Thoracic aorta (tissue), 2 donors: ENCODE measurements at regions not wholly inside any gene's neighbourhood (a gene's known extent, or its start where the extent isn't known, plus 50 kb on each side); places are given as distances from the start of the nearest gene placed in this dataset.

Experiments
- ATAC-seq: fragments of 150-250 bp; one replicate; pipeline ENCODE4 v1.8.0; 2017; ENCODE audit warnings: low read depth; ENCODE audit not compliant: insufficient number of reproducible peaks, low FRiP score
- DNase-seq: peaks from one replicate; pipeline ENCODE4 v3.0.0-alpha.2; 2020; ENCODE audit warnings: low spot score
- H3K27ac ChIP-seq, 2 donors: fragments of 200-600 bp; sonication (generic); 1 replicate in 1 of 2; 2 replicates in 1 of 2; pipeline ENCODE4 v1.5.1; 2016; ENCODE audit warnings: mild to moderate bottlenecking in 2 of 2, moderate library complexity in 2 of 2
- H3K27me3 ChIP-seq: fragments of 200-600 bp; sonication (generic); replicated peaks from 2 replicates; pipeline ENCODE4 v1.6.0; 2016; ENCODE audit warnings: mild to moderate bottlenecking; ENCODE audit not compliant: insufficient read depth
- H3K36me3 ChIP-seq: fragments of 200-600 bp; sonication (generic); one replicate; pipeline ENCODE4 v1.5.1; 2016
- H3K4me1 ChIP-seq, 2 donors: fragments of 200-600 bp; sonication (generic); 1 replicate in 1 of 2; 2 replicates in 1 of 2; pipeline versions ENCODE4 v1.5.1 to v1.6.0; 2016; ENCODE audit warnings: low read depth in 2 of 2, mild to moderate bottlenecking in 1 of 2; ENCODE audit not compliant: control insufficient read depth in 1 of 2
- H3K4me3 ChIP-seq: fragments of 200-600 bp; sonication (generic); 2 replicates; pipeline ENCODE4 v1.5.1; 2016; ENCODE audit warnings: mild to moderate bottlenecking
- H3K9me3 ChIP-seq: fragments of 200-600 bp; sonication (generic); 2 replicates; pipeline ENCODE4 v1.5.1; 2016
- TF ChIP-seq, protein P1 (sequence below): fragments of 200-600 bp; sonication (generic); IDR thresholded peaks from one replicate; pipeline ENCODE4 v1.5.1; 2019; ENCODE audit warnings: antibody characterized with exemption

DNA sequence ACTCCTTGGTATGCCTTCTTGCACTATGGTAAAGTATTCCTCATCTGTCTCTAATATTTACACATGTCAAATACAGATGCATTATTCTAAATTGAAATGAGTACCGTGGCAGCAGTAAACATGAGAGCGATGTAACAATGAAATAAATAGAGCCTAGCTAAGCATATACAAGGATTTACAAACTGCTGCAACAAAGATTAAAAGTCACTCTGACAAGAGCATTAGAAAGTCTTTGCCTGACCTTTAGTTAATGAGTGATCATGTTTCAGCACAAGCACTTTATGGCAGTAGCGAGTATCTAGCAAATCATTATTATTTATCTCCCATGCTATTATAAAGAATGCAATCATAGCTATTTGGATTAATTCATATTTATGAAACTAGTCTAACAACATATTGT is 547.0 kb upstream of the NDST4 start:
- no peak for DNase-seq
- H3K9me3 ChIP-seq, result no peaks in the 10 kb centered on the region
- no peaks in the 10 kb centered on the region for H3K36me3 ChIP-seq
- H3K4me3 ChIP-seq, result no peak overlapping the region
- ATAC-seq, result no peak
- H3K4me1 ChIP-seq, result no peaks in the 10 kb centered on the region
- no peaks in the 10 kb centered on the region for H3K27me3 ChIP-seq
- no peak overlapping the region for H3K27ac ChIP-seq
- TF ChIP-seq, protein P1, sequence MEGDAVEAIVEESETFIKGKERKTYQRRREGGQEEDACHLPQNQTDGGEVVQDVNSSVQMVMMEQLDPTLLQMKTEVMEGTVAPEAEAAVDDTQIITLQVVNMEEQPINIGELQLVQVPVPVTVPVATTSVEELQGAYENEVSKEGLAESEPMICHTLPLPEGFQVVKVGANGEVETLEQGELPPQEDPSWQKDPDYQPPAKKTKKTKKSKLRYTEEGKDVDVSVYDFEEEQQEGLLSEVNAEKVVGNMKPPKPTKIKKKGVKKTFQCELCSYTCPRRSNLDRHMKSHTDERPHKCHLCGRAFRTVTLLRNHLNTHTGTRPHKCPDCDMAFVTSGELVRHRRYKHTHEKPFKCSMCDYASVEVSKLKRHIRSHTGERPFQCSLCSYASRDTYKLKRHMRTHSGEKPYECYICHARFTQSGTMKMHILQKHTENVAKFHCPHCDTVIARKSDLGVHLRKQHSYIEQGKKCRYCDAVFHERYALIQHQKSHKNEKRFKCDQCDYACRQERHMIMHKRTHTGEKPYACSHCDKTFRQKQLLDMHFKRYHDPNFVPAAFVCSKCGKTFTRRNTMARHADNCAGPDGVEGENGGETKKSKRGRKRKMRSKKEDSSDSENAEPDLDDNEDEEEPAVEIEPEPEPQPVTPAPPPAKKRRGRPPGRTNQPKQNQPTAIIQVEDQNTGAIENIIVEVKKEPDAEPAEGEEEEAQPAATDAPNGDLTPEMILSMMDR, result no peak

DNA sequence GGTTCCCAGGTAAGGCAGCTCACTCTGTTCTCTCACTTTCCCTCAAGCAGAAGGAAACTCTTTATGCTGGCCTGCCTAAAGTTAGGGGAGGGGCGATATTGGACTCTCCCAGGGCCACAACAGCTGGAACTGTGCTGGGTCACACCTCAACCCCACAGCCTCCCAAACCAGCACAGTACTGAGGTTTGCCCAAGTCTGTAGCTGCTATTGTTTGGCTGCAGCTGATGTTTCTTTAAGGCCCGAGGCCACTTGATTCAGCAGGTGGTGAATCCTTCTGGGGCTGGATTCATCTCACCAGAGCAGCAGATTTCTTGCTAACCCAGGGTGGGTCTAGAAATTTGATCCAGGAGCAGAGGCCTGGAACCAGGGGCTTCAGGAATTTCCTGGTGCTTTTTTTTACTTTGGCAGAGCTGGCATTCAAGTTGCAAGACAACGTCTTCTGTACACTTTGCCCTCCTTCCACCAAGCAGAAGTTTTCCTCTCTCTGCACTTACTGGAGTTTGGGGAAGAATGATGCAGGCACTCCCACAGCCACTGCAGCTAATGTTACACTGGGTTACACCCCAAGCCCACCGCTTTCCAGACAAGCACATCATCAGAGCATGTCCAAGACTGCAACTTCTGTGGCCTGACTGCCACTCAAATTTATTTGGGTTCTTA is 544.7 kb upstream of the NDST4 start:
- TF ChIP-seq, protein P1, result no peak
- Histone ChIP-seq H3K4me3 (no peak overlapping the region), H3K36me3 (no peaks in the 10 kb centered on the region), H3K27me3 (no peaks in the 10 kb centered on the region), H3K4me1 (no peaks in the 10 kb centered on the region), H3K27ac (no peak overlapping the region), H3K9me3 (no peaks in the 10 kb centered on the region)
- ATAC-seq (no peak), DNase-seq (no peak)

DNA sequence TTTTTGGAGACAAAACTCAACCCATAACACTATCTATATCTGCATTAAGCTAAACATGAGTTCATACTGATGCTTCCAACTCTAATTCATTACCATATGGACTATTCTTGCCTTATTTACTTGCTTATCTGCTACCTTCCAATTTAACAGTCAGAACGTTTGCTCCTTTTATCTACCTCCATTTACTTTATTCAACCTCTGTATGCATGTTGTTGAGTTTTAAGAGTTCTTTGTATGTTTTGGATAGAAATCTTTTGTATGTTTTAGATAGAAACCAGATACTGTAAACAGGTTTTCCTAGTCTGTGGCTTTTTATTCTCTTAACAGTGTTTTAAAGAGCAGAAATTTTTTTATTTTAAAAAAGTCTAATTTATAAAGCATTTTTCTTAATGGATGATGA is 542.2 kb upstream of the NDST4 start:
- ATAC-seq, result no peak
- Histone ChIP-seq H3K4me1 (no peaks in the 10 kb centered on the region), H3K9me3 (no peaks in the 10 kb centered on the region), H3K4me3 (no peak overlapping the region), H3K36me3 (no peaks in the 10 kb centered on the region), H3K27ac (no peak overlapping the region), H3K27me3 (no peaks in the 10 kb centered on the region)
- TF ChIP-seq, protein P1, result no peak
- no peak for DNase-seq

DNA sequence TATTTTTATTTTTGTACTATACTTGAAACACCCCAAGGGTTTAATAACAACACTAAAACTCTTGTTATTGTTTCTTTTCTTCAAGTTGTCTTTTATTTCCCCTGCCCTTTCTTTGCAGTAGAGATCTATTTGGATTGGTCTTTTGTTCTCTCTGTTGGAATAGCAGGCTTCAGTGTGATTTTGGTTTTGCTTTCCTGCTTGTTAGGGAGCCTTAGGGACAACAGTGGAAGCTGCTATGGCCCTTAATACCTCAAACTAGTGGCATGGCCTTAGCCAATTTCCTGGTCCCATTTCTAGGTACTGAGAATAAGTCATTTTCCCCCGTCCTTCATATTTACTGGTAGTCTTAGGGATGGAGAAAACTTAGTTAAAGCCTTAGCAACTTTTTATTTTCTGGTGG is 535.4 kb upstream of the NDST4 start:
- DNase-seq, result no peak
- H3K4me1 ChIP-seq, result no peaks in the 10 kb centered on the region
- H3K4me3 ChIP-seq, result no peak overlapping the region
- H3K9me3 ChIP-seq, result no peaks in the 10 kb centered on the region
- H3K27me3 ChIP-seq, result no peaks in the 10 kb centered on the region
- TF ChIP-seq, protein P1, result no peak
- H3K27ac ChIP-seq, result no peak overlapping the region
- no peak for ATAC-seq
- H3K36me3 ChIP-seq, result no peaks in the 10 kb centered on the region

DNA sequence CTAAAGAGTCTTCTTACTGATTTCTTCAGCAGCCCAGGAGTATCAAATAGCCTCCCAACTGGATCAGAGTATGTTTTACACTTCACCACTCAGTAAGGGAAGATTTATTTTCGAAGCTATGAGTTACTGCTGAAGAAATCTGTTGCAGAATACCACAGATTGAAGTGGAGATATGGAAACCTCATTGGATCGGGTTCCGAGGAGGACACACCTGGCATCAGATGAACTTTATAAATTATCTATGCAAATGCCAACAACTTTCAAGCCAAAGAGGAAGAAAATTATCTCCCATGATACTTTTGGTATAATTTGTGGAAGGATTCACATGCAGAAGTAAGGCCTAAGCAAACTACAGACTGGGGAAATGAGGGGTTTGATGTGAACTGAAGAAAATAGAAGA is 515.9 kb upstream of the NDST4 start:
- H3K36me3 ChIP-seq, result no peaks in the 10 kb centered on the region
- H3K9me3 ChIP-seq, result no peaks in the 10 kb centered on the region
- TF ChIP-seq, protein P1, result no peak
- H3K27me3 ChIP-seq, result no peaks in the 10 kb centered on the region
- ATAC-seq (no peak), DNase-seq (no peak)
- H3K4me3 ChIP-seq, result no peak overlapping the region
- no peaks in the 10 kb centered on the region for H3K4me1 ChIP-seq
- no peak overlapping the region for H3K27ac ChIP-seq
